ENCODE measurements at regions not wholly inside any gene's neighbourhood (a gene's known extent, or its start where the extent isn't known, plus 50 kb on each side); places are given as distances from the start of the nearest gene placed in this dataset.

- TF ChIP-seq CHD2 (IDR thresholded peaks at IDR 0.05; ENCODE audit: low read length, partially characterized antibody) = no peak
- no peak for TF ChIP-seq EP300 (IDR thresholded peaks at IDR 0.05; ENCODE audit: borderline replicate concordance in 1 of 2, low read depth in 1 of 2, low read length in 1 of 2)
- TF ChIP-seq SMC3 (IDR thresholded peaks at IDR 0.05; ENCODE audit: low read depth, low read length) = no peak
- TF ChIP-seq NFIC (IDR thresholded peaks at IDR 0.05; ENCODE audit: borderline replicate concordance) = no peak
- no peak for TF ChIP-seq ZBTB33 (IDR thresholded peaks at IDR 0.05; ENCODE audit: borderline replicate concordance, low read depth)
- no peak for TF ChIP-seq CTCF (IDR thresholded peaks at IDR 0.05)
- no peak for TF ChIP-seq FOXJ3 (CRISPR knock-in tag; IDR thresholded peaks at IDR 0.05)
- no peak for TF ChIP-seq REST (IDR thresholded peaks at IDR 0.05; ENCODE audit: low read depth, low read length)
- TF ChIP-seq PBX3 (IDR thresholded peaks at IDR 0.05) = no peak
- no peak for TF ChIP-seq GABPA (IDR thresholded peaks at IDR 0.05; ENCODE audit: low read depth)
- no peak for TF ChIP-seq POLR2AphosphoS5 (IDR thresholded peaks at IDR 0.05; ENCODE audit: low read depth, low read length)
- no peak for TF ChIP-seq JUND (IDR thresholded peaks at IDR 0.05)
- no peak for TF ChIP-seq TAF1 (IDR thresholded peaks at IDR 0.05; ENCODE audit: borderline replicate concordance, low read depth, low read length)
- no peak for TF ChIP-seq MAX (IDR thresholded peaks at IDR 0.05; ENCODE audit: low read depth)
These were observed 96.2 kb upstream of the CDYL2 start for GRCh38 chr16:80900593-80900954.
